Panc1 (cell line): ENCODE measurements at regions not wholly inside any gene's neighbourhood (a gene's known extent, or its start where the extent isn't known, plus 50 kb on each side); places are given as distances from the start of the nearest gene placed in this dataset.

Experiments
- ATAC-seq: fragments of 200-7000 bp; cut with Tn5 transposase; 2 replicates; pipeline ENCODE4 v1.9.1; 2020; ENCODE audit warnings: mild to moderate bottlenecking, moderate library complexity
- BruUV-seq: library from RNA; stranded (reverse); fragments of 400-500 nt; replicated peaks from 2 replicates; lab custom pipeline; 2021; lab: Mats Ljungman, UMichigan
- CTCF ChIA-PET: fragments of 300-600 bp; sonication (Branson Sonifier 250); formaldehyde crosslinking; loops from one replicate; lab custom pipeline; 2022; ENCODE audit warnings: antibody characterized with exemption; lab: Charles Lee
- POLR2A ChIA-PET: fragments of 300-600 bp; sonication (Branson Sonifier 250); formaldehyde crosslinking; loops from one replicate; lab custom pipeline; 2022; ENCODE audit warnings: antibody characterized with exemption; lab: Charles Lee
- DNase-seq: peaks from one replicate; pipeline ENCODE4 v3.0.0-alpha.2; 2010; ENCODE audit warnings: low read depth, low spot score
- H3K27ac ChIP-seq: 2 replicates; pipeline ENCODE4 v1.5.1; 2011; ENCODE audit warnings: mild to moderate bottlenecking, low read length, inconsistent platforms
- H3K27me3 ChIP-seq: fragments of 200-500 bp; sonication (Bioruptor generic); 2 replicates; pipeline ENCODE4 v1.6.0; 2014; ENCODE audit warnings: low read length, inconsistent platforms; ENCODE audit not compliant: control insufficient read depth, insufficient read depth
- H3K36me3 ChIP-seq: fragments of 200-500 bp; sonication (Bioruptor generic); 2 replicates; pipeline ENCODE4 v1.5.1; 2014; ENCODE audit warnings: inconsistent platforms, mild to moderate bottlenecking, low read length, moderate library complexity; ENCODE audit not compliant: control insufficient read depth, insufficient read depth
- H3K4me1 ChIP-seq: 2 replicates; pipeline ENCODE4 v1.5.1; 2011; ENCODE audit warnings: inconsistent platforms, mild to moderate bottlenecking, low read length, moderate library complexity; ENCODE audit not compliant: control insufficient read depth, insufficient read depth
- H3K4me3 ChIP-seq, 2 experiments: 2 replicates each; pipeline ENCODE4 v1.5.1; 2011 to 2012; ENCODE audit warnings: low read depth in 2 of 2, low read length in 2 of 2, mild to moderate bottlenecking in 2 of 2, inconsistent platforms in 1 of 2, moderate library complexity in 1 of 2
- H3K9me3 ChIP-seq: fragments of 200-500 bp; sonication (Bioruptor generic); 2 replicates; pipeline ENCODE4 v1.5.1; 2014; ENCODE audit warnings: low read depth, mild to moderate bottlenecking, inconsistent platforms, low read length, moderate library complexity; ENCODE audit not compliant: control insufficient read depth, insufficient read depth
- CTCF ChIP-seq: fragments of 450-650 bp; IDR thresholded peaks from 2 replicates; pipeline ENCODE4 v1.5.1; 2017; ENCODE audit warnings: mild to moderate bottlenecking
- POLR2AphosphoS5 ChIP-seq: IDR thresholded peaks from 2 replicates; pipeline ENCODE4 v1.6.1; 2012; ENCODE audit warnings: mild to moderate bottlenecking, low read depth, low read length, moderate library complexity
- REST ChIP-seq, 2 experiments: IDR thresholded peaks; 2 replicates each; pipeline ENCODE4 v1.6.1; 2011 to 2012; ENCODE audit warnings: low read depth in 2 of 2, control low read depth in 1 of 2, low read length in 1 of 2, mild to moderate bottlenecking in 1 of 2, moderate library complexity in 1 of 2; ENCODE audit not compliant: insufficient read depth in 1 of 2
- SIN3A ChIP-seq: IDR thresholded peaks from 2 replicates; pipeline ENCODE4 v1.6.1; 2012; ENCODE audit warnings: low read depth, mild to moderate bottlenecking, low read length, moderate library complexity, borderline replicate concordance; ENCODE audit not compliant: insufficient read depth
- TCF7L2 ChIP-seq: IDR thresholded peaks from 2 replicates; pipeline ENCODE4 v1.6.1; 2011; ENCODE audit warnings: mild to moderate bottlenecking, low read depth, low read length, inconsistent platforms
- in situ Hi-C: cut with HindIII; loops from 2 replicates; pipeline ENCODE4 v1.10.0; 2016; ENCODE audit warnings: low sequenced_read_pairs, low pct_unique_long_range_greater_than_20kb
- intact Hi-C: fragments of 100-400 bp; cut with micrococcal nuclease; formaldehyde crosslinking; loops from one replicate; pipeline ENCODE4 v1.10.0; 2022; ENCODE audit not compliant: unreplicated experiment

GRCh38 chr10:78330884-78331283 is 297.2 kb downstream of the RPS24 start:
- peaks cover 14% of the 10 kb centered on the region for H3K9me3 ChIP-seq
- no peaks in the 10 kb centered on the region for H3K4me1 ChIP-seq
- H3K4me3 ChIP-seq = no peak overlapping the region
- TF ChIP-seq REST (IDR thresholded peaks at IDR 0.05; ENCODE audit: insufficient read depth in 1 of 2, low read depth in 2 of 2, low read length in 1 of 2) (no peak), SIN3A (no peak)
- ATAC-seq (no peak), DNase-seq (no peak)
- in situ Hi-C loops (no loop called here), intact Hi-C loops (no loop called here)
- no peaks in the 10 kb centered on the region for H3K36me3 ChIP-seq
- no TSS peak for BruUV-seq
- no peaks in the 10 kb centered on the region; the same call in 1 of the 2 replicates for H3K27me3 ChIP-seq
- CTCF ChIA-PET = no interaction called here
- no peak overlapping the region for H3K27ac ChIP-seq
- POLR2A ChIA-PET = no interaction called here

GRCh38 chr10:78331391-78331922 is 297.8 kb downstream of the RPS24 start:
- ChIA-PET CTCF (no interaction called here), POLR2A (no interaction called here)
- no peak for TF ChIP-seq REST (IDR thresholded peaks at IDR 0.05; ENCODE audit: insufficient read depth in 1 of 2, low read depth in 2 of 2, low read length in 1 of 2)
- TF ChIP-seq TCF7L2 = no peak
- TF ChIP-seq CTCF = no peak
- no peak for TF ChIP-seq POLR2AphosphoS5
- TF ChIP-seq SIN3A = no peak
- ATAC-seq = no peak
- H3K4me1 ChIP-seq = no peaks in the 10 kb centered on the region
- H3K4me3 ChIP-seq = no peak overlapping the region
- BruUV-seq = no TSS peak
- H3K9me3 ChIP-seq = peaks cover 8% of the 10 kb centered on the region
- no peaks in the 10 kb centered on the region; the same call in 1 of the 2 replicates for H3K27me3 ChIP-seq
- in situ Hi-C loops (no loop called here), intact Hi-C loops (no loop called here)
- H3K27ac ChIP-seq = no peak overlapping the region
- no peak for DNase-seq
- no peaks in the 10 kb centered on the region for H3K36me3 ChIP-seq
